D721Med (cell line): ENCODE measurements at regions not wholly inside any gene's neighbourhood (a gene's known extent, or its start where the extent isn't known, plus 50 kb on each side); places are given as distances from the start of the nearest gene placed in this dataset.

Source experiments
- DNase-seq: peaks from one replicate; pipeline ENCODE4 v3.0.0; 2011; ENCODE audit warnings: low spot score; ENCODE audit not compliant: insufficient read length
- FAIRE-seq: peaks from 2 replicates; lab custom pipeline; 2011; peaks lifted over from hg19 to GRCh38; lab: Jason Lieb, UNC
- CTCF ChIP-seq: IDR thresholded peaks from 2 replicates; pipeline ENCODE4 v1.5.1; 2012; ENCODE audit warnings: mild to moderate bottlenecking, control low read depth; ENCODE audit not compliant: insufficient read depth; ENCODE audit errors: missing control alignments

GRCh38 chr3:72088486-72089025, 303.6 kb upstream of the PROK2 start:
- no peak for DNase-seq
- no peak for FAIRE-seq
- no peak for TF ChIP-seq CTCF

GRCh38 chr3:72087420-72087819, 302.5 kb upstream of the PROK2 start:
- DNase-seq (no peak), FAIRE-seq (no peak)
- no peak for TF ChIP-seq CTCF

- DNase-seq, result no peak
- no peak for TF ChIP-seq CTCF
- FAIRE-seq, result no peak
Observed at GRCh38 chr3:72086743-72087087, 301.8 kb upstream of the PROK2 start.

- no peak for DNase-seq
- no peak for FAIRE-seq
- TF ChIP-seq CTCF, result no peak
Observed at GRCh38 chr3:72086042-72086742, 301.2 kb upstream of the PROK2 start.

GRCh38 chr3:72085036-72085435, 300.1 kb upstream of the PROK2 start:
- FAIRE-seq (no peak), DNase-seq (no peak)
- no peak for TF ChIP-seq CTCF

GRCh38 chr3:72082776-72083462, 298.0 kb upstream of the PROK2 start:
- FAIRE-seq (no peak), DNase-seq (no peak)
- no peak for TF ChIP-seq CTCF

GRCh38 chr3:72082186-72082715, 297.3 kb upstream of the PROK2 start:
- DNase-seq (no peak), FAIRE-seq (no peak)
- TF ChIP-seq CTCF, result no peak
